ENCODE measurements at regions not wholly inside any gene's neighbourhood (a gene's known extent, or its start where the extent isn't known, plus 50 kb on each side); places are given as distances from the start of the nearest gene placed in this dataset.

GRCh38 chr6:122165014-122165413, 234.4 kb upstream of the HSF2 start:
- Histone ChIP-seq H3K27me3 (no peaks in the 10 kb centered on the region), H3K4me3 (no peak overlapping the region), H3K36me3 (no peaks in the 10 kb centered on the region), H3K27ac (no peak overlapping the region), H3K4me1 (no peaks in the 10 kb centered on the region), H3K9me3 (peaks cover 0 to 4% (median 0%) of the 10 kb centered on the region in 4 donors)
- 92 to 96% (median 93%) methylated on average over 11 to 20 of the region's 20 CpGs for WGBS, 5 donors
- DNase-seq = no peak
- intact Hi-C loops (cut with DNase I; ENCODE audit: low total_unique reads) = no loop called here
- TF ChIP-seq EP300 (IDR thresholded peaks at IDR 0.05) = no peak
- no peak for TF ChIP-seq POLR2A (IDR thresholded peaks at IDR 0.05)
- no peak for TF ChIP-seq POLR2AphosphoS5 (IDR thresholded peaks at IDR 0.05)
- TF ChIP-seq CTCF (IDR thresholded peaks at IDR 0.05) = no peak

- Histone ChIP-seq H3K27me3 (no peaks in the 10 kb centered on the region), H3K9me3 (no peaks in the 10 kb centered on the region), H3K4me3 (no peak overlapping the region), H3K27ac (no peak overlapping the region), H3K4me1 (no peaks in the 10 kb centered on the region), H3K36me3 (no peaks in the 10 kb centered on the region)
- intact Hi-C loops (cut with DNase I; ENCODE audit: low total_unique reads) = no loop called here
- WGBS, 5 donors = 76 to 91% (median 89%) methylated on average over 2 of the region's 2 CpGs
- TF ChIP-seq CTCF (IDR thresholded peaks at IDR 0.05) (no peak), POLR2AphosphoS5 (IDR thresholded peaks at IDR 0.05) (no peak), EP300 (IDR thresholded peaks at IDR 0.05) (no peak), POLR2A (IDR thresholded peaks at IDR 0.05) (no peak)
- no peak for DNase-seq
Observed at GRCh38 chr6:122170274-122170673, 229.2 kb upstream of the HSF2 start.

- Histone ChIP-seq H3K36me3 (no peaks in the 10 kb centered on the region), H3K4me1 (no peaks in the 10 kb centered on the region), H3K9me3 (no peaks in the 10 kb centered on the region), H3K27ac (no peak overlapping the region), H3K27me3 (no peaks in the 10 kb centered on the region), H3K4me3 (no peak overlapping the region)
- intact Hi-C loops (cut with DNase I; ENCODE audit: low total_unique reads) = no loop called here
- TF ChIP-seq POLR2A (IDR thresholded peaks at IDR 0.05) (no peak), CTCF (IDR thresholded peaks at IDR 0.05) (no peak), EP300 (IDR thresholded peaks at IDR 0.05) (no peak), POLR2AphosphoS5 (IDR thresholded peaks at IDR 0.05) (no peak)
- WGBS, 5 donors = 78 to 94% (median 80%) methylated on average over 2 of the region's 2 CpGs
- no peak for DNase-seq
Observed at GRCh38 chr6:122178988-122179387, 220.5 kb upstream of the HSF2 start.

- DNase-seq = peak in 1 of 2 donors; percentile 43
- no peaks in the 10 kb centered on the region for H3K4me1 ChIP-seq
- TF ChIP-seq EP300 (IDR thresholded peaks at IDR 0.05) (no peak), CTCF (IDR thresholded peaks at IDR 0.05) (no peak)
- H3K36me3 ChIP-seq = no peaks in the 10 kb centered on the region
- 6 to 35% (median 11%) methylated on average over 1 of the region's 1 CpG for WGBS, 5 donors
- no peak overlapping the region for H3K27ac ChIP-seq
- H3K4me3 ChIP-seq = no peak overlapping the region
- intact Hi-C loops (cut with DNase I; ENCODE audit: low total_unique reads) = no loop called here
- H3K9me3 ChIP-seq = no peaks in the 10 kb centered on the region
- H3K27me3 ChIP-seq = no peaks in the 10 kb centered on the region
Observed at GRCh38 chr6:122180132-122180531, 219.3 kb upstream of the HSF2 start.

All from stomach (tissue), 8 donors.